Trophoblast cell (in vitro differentiated cells and primary cell): ENCODE measurements at regions not wholly inside any gene's neighbourhood (a gene's known extent, or its start where the extent isn't known, plus 50 kb on each side); places are given as distances from the start of the nearest gene placed in this dataset.

Experiments
- DNase-seq, 2 donors: peaks; one replicate each; pipeline ENCODE4 v3.0.0-alpha.2; 2016
- H2AFZ ChIP-seq: 2 replicates; pipeline ENCODE4 v1.6.1; 2013; ENCODE audit warnings: low read length, moderate library complexity, mild to moderate bottlenecking; ENCODE audit not compliant: insufficient read depth, poor library complexity
- H2AK5ac ChIP-seq: 2 replicates; pipeline ENCODE4 v1.6.1; 2013; ENCODE audit warnings: mild to moderate bottlenecking, low read length
- H2BK120ac ChIP-seq: 2 replicates; pipeline ENCODE4 v1.6.1; 2013; ENCODE audit warnings: low read length, mild to moderate bottlenecking, moderate library complexity; ENCODE audit not compliant: insufficient read depth, poor library complexity
- H2BK12ac ChIP-seq: 2 replicates; pipeline ENCODE4 v1.6.1; 2013; ENCODE audit warnings: mild to moderate bottlenecking, low read length, moderate library complexity
- H2BK5ac ChIP-seq: 2 replicates; pipeline ENCODE4 v1.6.1; 2013; ENCODE audit warnings: low read length, low read depth, moderate library complexity, mild to moderate bottlenecking; ENCODE audit not compliant: poor library complexity
- H3K14ac ChIP-seq: 2 replicates; pipeline ENCODE4 v1.6.1; 2013; ENCODE audit warnings: mild to moderate bottlenecking, low read length
- H3K18ac ChIP-seq: 2 replicates; pipeline ENCODE4 v1.6.1; 2013; ENCODE audit warnings: mild to moderate bottlenecking, low read length
- H3K23ac ChIP-seq: 2 replicates; pipeline ENCODE4 v1.6.1; 2013; ENCODE audit warnings: low read length
- H3K27ac ChIP-seq: 2 replicates; pipeline ENCODE4 v1.5.1; 2013; ENCODE audit warnings: low read depth, mild to moderate bottlenecking, inconsistent platforms, low read length, moderate library complexity
- H3K27me3 ChIP-seq: 2 replicates; pipeline ENCODE4 v1.6.1; 2013; ENCODE audit warnings: inconsistent platforms, mild to moderate bottlenecking, low read length, moderate library complexity; ENCODE audit not compliant: insufficient read depth
- H3K36me3 ChIP-seq, 2 experiments: 1 replicate in 1 of 2; 2 replicates in 1 of 2; pipeline ENCODE4 v1.6.1; 2013; ENCODE audit warnings: low read length in 2 of 2, mild to moderate bottlenecking in 2 of 2, moderate library complexity in 1 of 2; ENCODE audit not compliant: insufficient read depth in 2 of 2, control insufficient read depth in 1 of 2
- H3K4ac ChIP-seq: 2 replicates; pipeline ENCODE4 v1.6.1; 2013; ENCODE audit warnings: low read depth, mild to moderate bottlenecking, low read length, moderate library complexity
- H3K4me1 ChIP-seq, 2 experiments: 1 replicate in 1 of 2; 2 replicates in 1 of 2; pipeline ENCODE4 v1.6.1; 2013; ENCODE audit warnings: low read length in 2 of 2, mild to moderate bottlenecking in 2 of 2, moderate library complexity in 1 of 2; ENCODE audit not compliant: insufficient read depth in 2 of 2, control insufficient read depth in 1 of 2
- H3K4me2 ChIP-seq: 2 replicates; pipeline ENCODE4 v1.6.1; 2013; ENCODE audit warnings: inconsistent platforms, mild to moderate bottlenecking, low read length, moderate library complexity
- H3K4me3 ChIP-seq: 2 replicates; pipeline ENCODE4 v1.5.1; 2013; ENCODE audit warnings: mild to moderate bottlenecking, low read depth, low read length, inconsistent platforms
- H3K79me1 ChIP-seq: one replicate; pipeline ENCODE4 v1.6.1; 2013; ENCODE audit warnings: low read length
- H3K79me2 ChIP-seq: 2 replicates; pipeline ENCODE4 v1.6.1; 2013; ENCODE audit warnings: low read length, mild to moderate bottlenecking; ENCODE audit not compliant: control insufficient read depth, insufficient read depth, poor library complexity
- H3K9ac ChIP-seq: 2 replicates; pipeline ENCODE4 v1.6.1; 2013; ENCODE audit warnings: mild to moderate bottlenecking, low read length
- H3K9me3 ChIP-seq: 2 replicates; pipeline ENCODE4 v1.6.1; 2013; ENCODE audit warnings: low read depth, mild to moderate bottlenecking, control low read depth, inconsistent platforms, low read length; ENCODE audit not compliant: insufficient read depth
- H4K12ac ChIP-seq: 2 replicates; pipeline ENCODE4 v1.6.1; 2013; ENCODE audit warnings: low read depth, mild to moderate bottlenecking, low read length, moderate library complexity
- H4K8ac ChIP-seq: 2 replicates; pipeline ENCODE4 v1.6.1; 2013; ENCODE audit warnings: low read depth, mild to moderate bottlenecking, low read length, moderate library complexity
- H4K91ac ChIP-seq: one replicate; pipeline ENCODE4 v1.6.1; 2013; ENCODE audit warnings: low read depth, mild to moderate bottlenecking, low read length, moderate library complexity
- WGBS: extraction: QIAGEN DNeasy Blood & Tissue Kit; methylation state at CpG from one replicate; pipeline ENCODE4 v1.1.7; 2013; ENCODE audit warnings: missing lambda C conversion rate; ENCODE audit not compliant: insufficient read length, insufficient coverage; ENCODE audit errors: extremely low coverage; 5-methylcytosine and 5-hydroxymethylcytosine counted together

- Histone ChIP-seq H3K27ac (no peak overlapping the region), H3K4me3 (no peak overlapping the region), H3K14ac (no peak overlapping the region), H2AK5ac (no peak overlapping the region), H3K79me2 (no peaks in the 10 kb centered on the region), H3K4ac (no peak overlapping the region), H3K4me1 (peaks cover 4 to 8% of the 10 kb centered on the region in 2 experiments), H3K36me3 (no peaks in the 10 kb centered on the region), H3K79me1 (peaks cover 3% of the 10 kb centered on the region), H2BK120ac (no peak overlapping the region), H4K8ac (no peak overlapping the region), H3K27me3 (no peaks in the 10 kb centered on the region), H3K9me3 (no peaks in the 10 kb centered on the region), H4K91ac (no peak overlapping the region), H3K9ac (no peak overlapping the region), H4K12ac (no peak overlapping the region), H2AFZ (no peak overlapping the region), H3K4me2 (no peak overlapping the region), H3K18ac (no peak overlapping the region), H2BK5ac (no peak overlapping the region), H3K23ac (no peak overlapping the region), H2BK12ac (no peak overlapping the region)
- no peak for DNase-seq
- WGBS, result no CpG with 5 or more reads among the region's 3 CpGs
These were observed 970.2 kb downstream of the BCL11A start for GRCh38 chr2:59583173-59583765.

GRCh38 chr2:59578349-59578748 is 975.1 kb downstream of the BCL11A start:
- no CpG with 5 or more reads among the region's 3 CpGs for WGBS
- H3K27ac ChIP-seq, result no peak overlapping the region

GRCh38 chr2:59575191-59575590 is 978.3 kb downstream of the BCL11A start:
- Histone ChIP-seq H3K27me3 (no peaks in the 10 kb centered on the region), H3K79me2 (no peaks in the 10 kb centered on the region), H3K9ac (no peak overlapping the region), H3K18ac (no peak overlapping the region), H3K36me3 (no peaks in the 10 kb centered on the region), H3K4me3 (no peak overlapping the region), H3K9me3 (no peaks in the 10 kb centered on the region), H2BK120ac (no peak overlapping the region), H3K4me1 (no peaks in the 10 kb centered on the region), H4K8ac (no peak overlapping the region), H3K27ac (no peak overlapping the region), H3K79me1 (no peaks in the 10 kb centered on the region), H2BK5ac (no peak overlapping the region), H3K14ac (no peak overlapping the region), H3K4me2 (no peak overlapping the region), H3K4ac (no peak overlapping the region), H3K23ac (no peak overlapping the region), H2AK5ac (no peak overlapping the region), H4K91ac (no peak overlapping the region), H4K12ac (no peak overlapping the region), H2AFZ (no peak overlapping the region), H2BK12ac (no peak overlapping the region)
- DNase-seq, result no peak
- WGBS, result no CpG with 5 or more reads among the region's 1 CpG

More at GRCh38 chr2:59578349-59578748, 975.1 kb downstream of the BCL11A start:
- Histone ChIP-seq H2BK12ac (no peak overlapping the region), H3K9me3 (no peaks in the 10 kb centered on the region), H3K14ac (no peak overlapping the region), H3K4ac (no peak overlapping the region), H3K79me1 (no peaks in the 10 kb centered on the region), H3K4me1 (no peaks in the 10 kb centered on the region), H4K91ac (no peak overlapping the region), H3K9ac (no peak overlapping the region), H3K4me2 (no peak overlapping the region), H3K79me2 (no peaks in the 10 kb centered on the region), H2AK5ac (no peak overlapping the region), H2AFZ (no peak overlapping the region), H2BK120ac (no peak overlapping the region), H3K27me3 (no peaks in the 10 kb centered on the region), H3K4me3 (no peak overlapping the region), H2BK5ac (no peak overlapping the region), H3K23ac (no peak overlapping the region), H4K8ac (no peak overlapping the region), H3K18ac (no peak overlapping the region), H4K12ac (no peak overlapping the region), H3K36me3 (no peaks in the 10 kb centered on the region)
- no peak for DNase-seq

GRCh38 chr2:59572227-59572626 is 981.2 kb downstream of the BCL11A start:
- Histone ChIP-seq H4K8ac (no peak overlapping the region), H3K79me2 (no peaks in the 10 kb centered on the region), H4K12ac (no peak overlapping the region), H3K4me1 (peaks cover 0 to 2% of the 10 kb centered on the region in 2 experiments), H3K27me3 (no peaks in the 10 kb centered on the region), H2AK5ac (no peak overlapping the region), H3K18ac (no peak overlapping the region), H2AFZ (no peak overlapping the region), H3K9ac (no peak overlapping the region), H3K27ac (no peak overlapping the region), H3K14ac (no peak overlapping the region), H2BK120ac (no peak overlapping the region), H3K23ac (peak overlapping the region; percentile 23), H3K9me3 (no peaks in the 10 kb centered on the region), H2BK5ac (no peak overlapping the region), H3K4me3 (no peak overlapping the region), H2BK12ac (no peak overlapping the region), H3K4me2 (no peak overlapping the region), H3K79me1 (no peaks in the 10 kb centered on the region), H3K4ac (no peak overlapping the region), H4K91ac (no peak overlapping the region), H3K36me3 (no peaks in the 10 kb centered on the region)
- no CpG with 5 or more reads among the region's 4 CpGs for WGBS
- no peak for DNase-seq
